ENCODE measurements at regions not wholly inside any gene's neighbourhood (a gene's known extent, or its start where the extent isn't known, plus 50 kb on each side); places are given as distances from the start of the nearest gene placed in this dataset.

DNA sequence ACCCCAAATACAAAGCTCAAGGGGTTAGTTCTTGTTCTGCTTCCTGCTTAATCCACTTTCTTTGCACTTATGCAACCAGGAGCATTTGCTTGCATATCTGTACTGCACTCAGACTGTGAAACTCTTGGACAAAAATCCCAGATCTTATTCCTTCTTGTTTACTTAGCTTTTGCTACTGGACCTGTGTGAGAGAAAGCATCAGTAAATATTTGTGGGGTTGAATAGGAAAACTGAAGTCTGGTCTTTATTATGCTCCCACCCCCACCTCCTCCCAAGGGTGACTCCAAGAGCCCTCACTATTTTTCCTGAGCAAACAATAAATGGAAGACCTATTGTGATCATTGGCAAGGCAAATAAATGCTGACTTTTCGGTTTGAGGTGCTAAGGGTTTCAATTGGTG is 57.1 kb upstream of the VSTM2A start:
- no peak for TF ChIP-seq CTCF (IDR thresholded peaks at IDR 0.05)
- no peak for TF ChIP-seq POLR2A (IDR thresholded peaks at IDR 0.05)
